ENCODE measurements at regions not wholly inside any gene's neighbourhood (a gene's known extent, or its start where the extent isn't known, plus 50 kb on each side); places are given as distances from the start of the nearest gene placed in this dataset.

DNA sequence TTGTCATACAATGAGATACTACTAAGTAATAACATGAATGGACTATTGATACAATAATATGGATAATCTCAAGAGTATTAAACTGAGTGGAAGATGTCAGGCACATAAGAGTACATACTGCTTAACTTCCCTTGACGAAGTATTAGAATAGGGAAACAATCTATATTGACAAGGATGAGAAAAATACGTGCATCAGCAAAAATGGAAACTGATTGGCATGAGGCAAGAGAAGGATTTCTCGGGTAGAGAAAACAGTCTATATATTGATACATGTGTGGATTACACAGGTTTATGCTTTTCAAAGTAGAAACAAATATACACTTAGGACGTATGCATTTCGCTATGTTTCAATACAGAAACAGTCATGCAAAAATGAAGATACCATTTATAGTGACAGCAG, 57.4 kb downstream of the PRR20E start:
- H3K27ac Mint-ChIP-seq: no peak overlapping the region
- H3K36me3 Mint-ChIP-seq (ENCODE audit: low read depth): no peaks in the 10 kb centered on the region
- H3K4me1 Mint-ChIP-seq: no peaks in the 10 kb centered on the region
- H3K27me3 Mint-ChIP-seq (ENCODE audit: low read depth): no peaks in the 10 kb centered on the region
- no peaks in the 10 kb centered on the region for H3K9me3 Mint-ChIP-seq
- H3K4me3 Mint-ChIP-seq: no peak overlapping the region
- TF ChIP-seq, protein P1, sequence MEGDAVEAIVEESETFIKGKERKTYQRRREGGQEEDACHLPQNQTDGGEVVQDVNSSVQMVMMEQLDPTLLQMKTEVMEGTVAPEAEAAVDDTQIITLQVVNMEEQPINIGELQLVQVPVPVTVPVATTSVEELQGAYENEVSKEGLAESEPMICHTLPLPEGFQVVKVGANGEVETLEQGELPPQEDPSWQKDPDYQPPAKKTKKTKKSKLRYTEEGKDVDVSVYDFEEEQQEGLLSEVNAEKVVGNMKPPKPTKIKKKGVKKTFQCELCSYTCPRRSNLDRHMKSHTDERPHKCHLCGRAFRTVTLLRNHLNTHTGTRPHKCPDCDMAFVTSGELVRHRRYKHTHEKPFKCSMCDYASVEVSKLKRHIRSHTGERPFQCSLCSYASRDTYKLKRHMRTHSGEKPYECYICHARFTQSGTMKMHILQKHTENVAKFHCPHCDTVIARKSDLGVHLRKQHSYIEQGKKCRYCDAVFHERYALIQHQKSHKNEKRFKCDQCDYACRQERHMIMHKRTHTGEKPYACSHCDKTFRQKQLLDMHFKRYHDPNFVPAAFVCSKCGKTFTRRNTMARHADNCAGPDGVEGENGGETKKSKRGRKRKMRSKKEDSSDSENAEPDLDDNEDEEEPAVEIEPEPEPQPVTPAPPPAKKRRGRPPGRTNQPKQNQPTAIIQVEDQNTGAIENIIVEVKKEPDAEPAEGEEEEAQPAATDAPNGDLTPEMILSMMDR (IDR thresholded peaks at IDR 0.05; ENCODE audit: unreplicated experiment in 3 of 3): no peak

DNA sequence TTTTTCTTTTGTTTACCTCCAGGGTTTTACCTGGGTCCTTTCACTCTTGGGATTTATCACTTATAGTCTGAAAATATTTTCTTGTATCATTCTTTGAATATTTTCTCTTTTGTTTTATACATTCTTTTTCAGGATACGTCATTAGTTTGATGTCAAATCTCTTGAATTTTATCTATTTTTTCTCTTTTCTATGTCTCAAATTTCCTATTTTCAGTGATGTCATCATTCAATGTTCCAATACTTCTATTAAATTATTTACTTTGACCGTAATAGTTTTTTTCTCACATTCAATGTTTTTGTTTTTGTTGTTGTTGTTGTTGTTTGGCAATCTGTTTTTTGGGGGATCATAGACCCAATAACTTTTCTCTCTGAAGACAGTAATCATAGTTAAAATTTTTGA, 83.5 kb downstream of the PRR20E start:
- Mint-ChIP-seq H3K36me3 (ENCODE audit: low read depth) (no peaks in the 10 kb centered on the region), H3K4me1 (no peaks in the 10 kb centered on the region), H3K27ac (no peak overlapping the region), H3K4me3 (no peak overlapping the region), H3K27me3 (ENCODE audit: low read depth) (no peaks in the 10 kb centered on the region), H3K9me3 (no peaks in the 10 kb centered on the region)
- TF ChIP-seq, protein P1 (IDR thresholded peaks at IDR 0.05; ENCODE audit: unreplicated experiment in 3 of 3): no peak

DNA sequence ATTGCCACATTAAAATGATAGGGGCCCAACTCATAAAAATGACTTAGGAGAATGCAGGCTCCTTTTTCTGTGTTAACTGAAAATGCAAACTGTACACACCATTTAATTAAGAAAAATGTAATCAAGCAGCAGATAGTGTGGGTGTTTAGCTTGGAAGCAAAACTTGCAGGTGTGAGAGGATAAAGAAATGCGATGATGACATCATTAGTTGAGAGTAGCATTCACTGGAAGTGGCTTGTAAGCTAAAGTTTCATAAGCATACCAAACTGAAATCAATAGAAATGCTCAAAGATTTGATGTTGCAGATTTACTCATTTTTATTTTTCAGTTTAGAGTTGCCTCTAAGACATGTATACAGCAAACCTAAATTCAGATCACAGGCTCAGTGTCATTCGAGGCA, 86.6 kb downstream of the PRR20E start:
- Mint-ChIP-seq H3K9me3 (no peaks in the 10 kb centered on the region), H3K4me1 (no peaks in the 10 kb centered on the region), H3K27ac (no peak overlapping the region), H3K27me3 (ENCODE audit: low read depth) (no peaks in the 10 kb centered on the region), H3K4me3 (no peak overlapping the region), H3K36me3 (ENCODE audit: low read depth) (no peaks in the 10 kb centered on the region)
- TF ChIP-seq, protein P1 (IDR thresholded peaks at IDR 0.05; ENCODE audit: unreplicated experiment in 3 of 3): no peak

DNA sequence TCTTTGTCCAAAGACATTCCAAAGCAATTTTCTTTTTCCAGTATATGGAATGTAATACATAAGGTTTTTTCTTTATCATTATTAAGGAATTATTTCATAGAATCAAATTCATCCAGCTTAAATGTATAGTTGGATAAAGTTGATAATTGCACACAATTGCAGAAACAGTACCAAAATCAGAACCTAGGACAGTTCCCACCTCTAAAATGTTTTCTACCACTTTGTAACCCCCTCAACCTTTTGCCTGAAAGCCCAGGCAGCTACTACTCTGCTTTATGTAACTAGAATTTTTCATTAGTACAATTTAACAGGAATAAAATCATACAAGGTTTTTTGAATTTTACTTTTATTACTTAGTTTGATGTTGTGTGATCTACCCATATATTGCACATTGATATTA, 98.0 kb downstream of the PRR20E start:
- Mint-ChIP-seq H3K9me3 (no peaks in the 10 kb centered on the region), H3K4me1 (no peaks in the 10 kb centered on the region), H3K27ac (no peak overlapping the region), H3K27me3 (ENCODE audit: low read depth) (no peaks in the 10 kb centered on the region), H3K4me3 (no peak overlapping the region), H3K36me3 (ENCODE audit: low read depth) (no peaks in the 10 kb centered on the region)
- TF ChIP-seq, protein P1 (IDR thresholded peaks at IDR 0.05; ENCODE audit: unreplicated experiment in 3 of 3): no peak

DNA sequence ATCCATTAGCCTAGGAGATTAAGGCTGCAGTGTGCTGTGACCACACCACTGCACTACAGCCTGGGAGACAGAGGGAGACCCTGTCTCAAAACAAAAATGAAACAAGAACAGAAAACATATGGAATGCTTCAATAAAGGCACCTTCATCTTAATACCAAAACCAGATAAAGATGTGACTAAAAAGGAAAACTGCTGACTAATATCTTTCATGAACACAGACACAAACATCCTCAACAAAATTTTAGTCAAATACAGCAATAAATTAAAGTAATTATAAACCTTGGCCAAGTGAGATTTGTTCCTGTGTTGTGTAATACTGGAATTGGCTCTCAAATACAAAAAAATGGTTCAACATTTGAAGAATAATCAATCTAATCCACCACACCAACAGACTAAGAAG, 103.5 kb downstream of the PRR20E start:
- H3K36me3 Mint-ChIP-seq (ENCODE audit: low read depth): no peaks in the 10 kb centered on the region
- H3K27me3 Mint-ChIP-seq (ENCODE audit: low read depth): no peaks in the 10 kb centered on the region
- H3K9me3 Mint-ChIP-seq: no peaks in the 10 kb centered on the region
- TF ChIP-seq, protein P1 (IDR thresholded peaks at IDR 0.05; ENCODE audit: unreplicated experiment in 3 of 3): no peak
- H3K4me3 Mint-ChIP-seq: no peak overlapping the region
- H3K4me1 Mint-ChIP-seq: no peaks in the 10 kb centered on the region
- no peak overlapping the region for H3K27ac Mint-ChIP-seq

DNA sequence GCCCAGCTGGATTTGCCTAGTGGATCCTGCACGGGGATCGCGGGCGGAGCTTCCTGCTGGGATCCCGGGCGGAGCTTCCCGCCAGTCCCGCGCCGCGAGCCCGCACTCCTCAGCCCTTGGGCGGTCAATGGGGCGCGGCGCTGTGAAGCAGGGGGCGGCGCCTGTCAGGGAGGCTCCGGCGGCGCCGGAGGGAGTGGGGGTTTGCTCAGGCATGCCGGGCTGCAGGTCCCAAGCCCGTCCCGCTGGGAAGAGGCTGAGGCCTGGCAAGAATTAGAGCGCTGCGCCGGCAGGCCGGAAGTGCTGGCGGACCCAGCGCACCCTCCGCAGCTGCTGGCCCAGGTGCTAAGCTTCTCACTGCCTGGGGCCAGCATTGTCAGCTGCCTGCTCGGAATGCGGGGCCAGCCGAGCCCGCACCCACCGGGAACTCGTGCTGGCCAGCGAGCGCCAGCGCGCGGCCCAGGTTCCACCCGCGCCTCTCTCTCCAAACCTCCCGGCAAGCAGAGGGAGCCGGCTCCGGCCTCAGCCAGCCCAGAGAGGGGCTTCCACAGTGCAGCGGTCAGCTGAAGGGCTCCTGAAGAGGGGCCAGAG, 119.6 kb downstream of the PRR20E start:
- H3K4me1 Mint-ChIP-seq: no peaks in the 10 kb centered on the region

More for the DNA sequence above, 119.6 kb downstream of the PRR20E start:
- no peaks in the 10 kb centered on the region for H3K27me3 Mint-ChIP-seq (ENCODE audit: low read depth)
- TF ChIP-seq, protein P1 (IDR thresholded peaks at IDR 0.05; ENCODE audit: unreplicated experiment in 3 of 3): no peak
- H3K36me3 Mint-ChIP-seq (ENCODE audit: low read depth): no peaks in the 10 kb centered on the region
- no peak overlapping the region for H3K4me3 Mint-ChIP-seq
- H3K27ac Mint-ChIP-seq: no peak overlapping the region
- H3K9me3 Mint-ChIP-seq: peaks cover 2% of the 10 kb centered on the region
